Pons (tissue), 1 donor: ENCODE measurements at regions not wholly inside any gene's neighbourhood (a gene's known extent, or its start where the extent isn't known, plus 50 kb on each side); places are given as distances from the start of the nearest gene placed in this dataset.

Source experiments
- DNase-seq: peaks from one replicate; pipeline ENCODE4 v3.0.0-alpha.2; 2016; ENCODE audit warnings: low spot score

DNA sequence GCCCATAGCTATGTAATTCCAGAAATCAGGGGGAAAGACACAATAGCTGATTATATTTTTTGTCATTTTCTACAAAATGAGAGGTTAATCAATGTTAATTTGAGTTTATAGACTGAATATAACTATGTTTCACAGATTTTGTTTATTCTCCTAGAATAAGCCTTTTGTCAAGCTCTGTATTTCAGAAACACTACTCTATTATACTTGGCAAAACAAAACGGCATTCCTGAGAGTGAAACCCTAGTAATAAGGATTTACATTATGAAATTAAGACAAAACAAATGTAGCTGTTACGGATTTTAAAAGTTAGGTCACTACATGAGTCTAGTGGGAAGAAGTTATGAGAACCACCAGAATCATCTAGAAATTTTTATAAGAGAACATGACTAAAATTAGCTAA is 334.2 kb downstream of the KLF12 start:
- peak; percentile 7 for DNase-seq

GRCh38 chr13:73794755-73795154 is 339.4 kb downstream of the KLF12 start:
- DNase-seq, result no peak

DNA sequence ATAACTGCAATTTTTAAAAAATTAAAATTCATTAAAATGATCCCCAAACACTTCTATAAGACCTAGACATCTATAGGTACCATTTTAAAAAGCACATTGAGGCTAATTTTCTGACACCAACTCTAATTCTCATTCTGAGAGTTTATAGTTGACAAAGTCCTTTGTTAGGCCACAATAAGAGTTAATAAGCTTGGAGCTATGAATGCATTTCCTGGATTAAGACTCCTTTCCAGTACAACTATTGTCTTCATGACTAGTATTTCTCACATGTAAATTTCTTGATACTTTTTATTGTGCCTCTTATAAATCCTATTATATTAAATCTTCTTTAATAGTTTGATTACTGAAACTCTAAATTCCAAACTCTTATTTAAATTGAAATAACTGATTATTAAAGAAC is 340.8 kb downstream of the KLF12 start:
- no peak for DNase-seq

- DNase-seq, result no peak
These were observed 341.4 kb downstream of the KLF12 start for GRCh38 chr13:73792796-73793195.

DNA sequence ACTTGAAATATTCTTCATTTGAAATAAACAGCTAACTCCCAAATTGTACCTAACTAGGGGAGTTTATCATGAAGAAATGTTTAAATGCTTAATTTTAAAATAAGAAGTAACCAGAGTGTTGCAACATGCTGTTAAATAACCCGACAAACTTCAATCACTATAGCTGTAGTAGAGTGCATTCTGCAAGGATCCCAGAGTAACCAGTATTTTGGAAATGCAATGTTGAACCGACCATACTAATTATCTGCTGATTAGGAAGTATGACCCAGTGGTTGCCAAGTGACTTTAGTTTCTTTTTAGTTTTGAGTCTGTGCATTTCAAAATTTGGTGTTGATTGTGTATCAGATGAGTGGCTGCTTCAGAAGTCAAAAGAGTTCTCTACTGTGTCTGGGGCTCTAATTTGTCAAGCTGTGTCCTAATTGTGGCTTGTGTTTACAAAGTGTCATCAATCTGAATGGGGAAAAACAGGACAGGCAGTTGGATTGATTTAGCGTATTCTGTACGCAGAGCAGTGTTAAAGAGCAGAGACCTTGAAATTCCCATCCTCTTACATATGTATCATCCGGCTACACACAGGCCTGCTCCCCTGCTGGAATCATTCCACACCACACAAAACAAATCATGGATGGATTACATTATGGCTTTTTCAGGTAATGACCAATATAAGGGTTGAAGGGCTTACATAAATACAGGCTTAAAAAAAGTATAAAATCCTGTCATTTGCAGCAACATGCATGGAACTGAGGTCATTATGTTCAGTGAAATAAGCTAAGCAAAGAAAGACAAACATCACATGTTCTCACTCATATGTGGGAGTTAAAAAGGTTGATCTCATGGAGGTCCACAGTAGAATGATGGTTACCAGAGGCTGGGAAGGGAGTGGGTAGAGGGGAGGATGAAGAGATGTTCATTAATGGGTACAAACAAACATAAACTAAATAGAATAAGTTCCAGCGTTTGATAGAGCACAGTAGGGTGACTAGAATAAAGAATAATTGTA is 351.5 kb downstream of the KLF12 start:
- no peak for DNase-seq

- no peak for DNase-seq
These were observed 352.8 kb downstream of the KLF12 start for GRCh38 chr13:73781384-73781783.

- no peak for DNase-seq
These were observed 354.3 kb downstream of the KLF12 start for GRCh38 chr13:73779881-73780280.

GRCh38 chr13:73778242-73778864 is 355.9 kb downstream of the KLF12 start:
- DNase-seq, result no peak

GRCh38 chr13:73777134-73777533 is 357.1 kb downstream of the KLF12 start:
- no peak for DNase-seq

DNA sequence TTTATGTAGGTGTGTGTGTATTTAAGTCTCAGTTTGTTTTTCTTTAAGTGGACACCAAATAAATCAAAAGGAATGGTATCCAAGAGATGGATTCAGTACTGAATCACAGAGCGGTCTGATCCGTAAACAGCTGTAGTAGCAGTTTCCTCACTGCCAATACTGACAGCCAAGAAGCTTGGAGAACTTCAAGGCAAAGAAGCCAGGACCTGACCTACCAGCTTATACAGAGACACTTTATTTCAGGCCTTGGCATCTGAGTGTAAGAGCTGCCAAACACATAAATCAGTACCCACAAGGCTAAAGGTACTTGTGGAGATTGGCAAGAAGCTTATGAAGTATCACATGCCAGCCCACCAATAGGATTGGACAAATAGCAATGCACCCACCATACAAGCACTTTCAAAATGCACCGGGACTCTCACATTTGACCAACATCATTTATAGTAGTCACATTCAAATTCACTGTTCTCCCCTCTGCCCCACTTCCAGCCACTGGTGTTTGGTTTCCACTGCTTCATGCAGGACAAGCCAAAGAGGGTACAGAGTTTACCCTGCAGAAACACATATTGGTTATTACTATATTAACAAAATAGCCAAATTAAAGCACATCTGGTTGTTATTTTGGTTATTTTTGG is 357.9 kb downstream of the KLF12 start:
- peak; percentile 42 for DNase-seq

GRCh38 chr13:73773168-73773549 is 361.0 kb downstream of the KLF12 start:
- no peak for DNase-seq

DNA sequence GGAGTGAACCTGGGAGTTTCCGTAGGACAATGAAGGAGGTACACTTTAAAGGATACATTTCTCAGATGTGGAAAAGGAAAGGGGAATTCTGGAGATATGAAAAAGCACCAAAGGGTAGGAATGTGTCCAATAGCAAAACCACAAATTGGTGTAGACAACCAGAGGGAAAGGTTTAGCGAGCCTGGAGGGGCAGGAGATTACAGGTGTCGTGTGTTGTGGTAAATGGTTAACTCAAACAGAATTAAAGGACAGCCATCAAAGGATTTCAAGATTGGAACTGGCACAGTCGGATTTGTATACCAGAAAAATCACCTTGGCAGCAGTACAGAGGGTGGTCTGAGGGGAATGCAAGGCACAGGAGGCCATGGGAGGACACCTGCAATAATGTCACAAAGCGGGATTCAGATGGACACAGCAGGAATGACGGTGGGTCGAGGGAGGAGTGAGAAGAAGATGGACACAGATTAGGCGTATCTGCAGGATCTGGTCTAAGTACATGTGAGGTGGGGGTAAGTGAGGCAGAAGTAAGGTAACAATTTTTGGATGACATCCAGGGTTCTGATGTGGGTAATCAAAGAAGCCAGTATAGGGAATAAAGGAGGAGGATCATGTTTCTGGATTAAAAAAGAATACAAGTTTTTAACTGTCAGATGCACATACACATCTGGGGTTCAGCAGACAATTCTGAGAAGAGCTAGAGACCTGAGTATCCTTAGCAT is 361.6 kb downstream of the KLF12 start:
- DNase-seq, result no peak

GRCh38 chr13:73767747-73768315 is 366.4 kb downstream of the KLF12 start:
- DNase-seq, result peak; percentile 14

DNA sequence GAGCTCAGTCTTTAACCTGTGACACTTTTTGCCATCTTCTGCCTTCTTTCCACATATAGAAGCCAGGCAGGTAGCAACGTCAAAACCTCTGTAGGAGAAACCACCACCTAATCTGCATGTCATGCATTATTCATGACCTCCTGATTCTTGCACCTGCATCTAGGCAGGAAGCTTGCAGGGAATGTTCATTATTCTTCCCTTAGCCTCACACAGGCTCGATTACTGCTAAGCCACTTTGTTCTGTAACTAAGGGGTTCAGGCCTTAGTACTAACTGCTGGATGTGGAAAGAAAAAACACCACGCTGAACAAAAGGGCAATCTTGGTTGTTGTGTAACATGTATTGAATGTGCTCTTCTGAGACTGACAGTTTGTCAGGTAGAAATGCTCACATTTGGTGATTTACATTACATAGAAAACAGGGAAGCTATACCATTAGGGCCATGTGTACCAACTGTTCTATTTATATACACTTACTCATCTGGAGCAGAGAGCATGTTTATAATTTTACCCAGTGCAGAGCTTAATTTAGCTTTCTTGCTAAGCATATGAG is 366.9 kb downstream of the KLF12 start:
- DNase-seq, result peak; percentile 29

GRCh38 chr13:73765651-73766384 is 368.4 kb downstream of the KLF12 start:
- DNase-seq, result peak; percentile 76

- DNase-seq, result no peak
These were observed 374.8 kb downstream of the KLF12 start for GRCh38 chr13:73759434-73759833.

GRCh38 chr13:73757481-73758233 is 376.5 kb downstream of the KLF12 start:
- DNase-seq, result no peak

DNA sequence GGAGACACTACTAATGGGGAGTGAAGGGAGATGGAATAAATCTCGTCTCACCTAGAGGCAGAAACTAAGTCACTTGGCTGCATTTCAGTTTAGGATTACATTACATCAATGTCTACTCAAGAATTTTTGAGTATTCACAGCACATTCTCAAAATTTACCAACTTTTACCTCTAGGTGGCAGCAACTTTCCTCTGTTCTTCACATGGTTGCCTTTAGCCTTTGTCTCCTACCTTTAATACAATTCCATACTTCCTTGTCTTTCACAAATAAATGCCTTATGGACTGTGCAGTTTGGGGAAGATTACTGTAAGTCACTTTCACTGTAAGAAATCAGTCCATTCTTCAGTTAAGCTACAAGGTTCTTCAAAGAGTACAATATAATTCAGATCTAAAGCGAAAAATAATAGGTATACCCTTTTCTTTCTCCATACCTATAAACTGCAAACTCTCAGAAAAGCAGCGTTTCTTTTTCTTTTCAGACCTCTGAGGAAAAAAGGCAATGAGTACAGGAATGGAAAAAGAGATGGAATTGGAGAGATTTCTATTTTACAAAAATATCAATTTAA is 379.4 kb downstream of the KLF12 start:
- DNase-seq, result peak; percentile 80

DNA sequence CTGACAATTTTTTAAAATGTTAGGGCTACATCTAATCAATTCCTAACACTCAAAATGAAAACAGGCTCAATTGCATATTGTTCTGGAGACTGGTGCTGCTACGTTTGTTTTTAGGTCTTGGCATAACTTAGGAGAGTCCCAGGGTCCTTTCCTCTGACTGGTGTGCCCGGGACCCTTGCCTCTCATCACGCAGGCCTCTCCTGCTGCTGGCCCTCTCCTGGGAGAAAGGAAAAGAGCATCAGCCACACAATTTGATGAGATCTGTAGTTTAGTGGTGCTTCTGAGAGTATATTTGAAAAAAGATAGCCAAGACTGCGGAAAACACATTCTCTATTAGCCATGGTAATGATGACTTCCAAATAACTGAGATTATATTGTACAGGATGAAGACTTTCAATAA is 380.0 kb downstream of the KLF12 start:
- no peak for DNase-seq

- no peak for DNase-seq
These were observed 382.9 kb downstream of the KLF12 start for GRCh38 chr13:73751290-73751689.
